GM12872 (cell line): ENCODE measurements at regions not wholly inside any gene's neighbourhood (a gene's known extent, or its start where the extent isn't known, plus 50 kb on each side); places are given as distances from the start of the nearest gene placed in this dataset.

Source experiments
- CTCF ChIP-seq: IDR thresholded peaks from 3 replicates; pipeline ENCODE4 v1.5.1; 2011; ENCODE audit warnings: low read depth, mild to moderate bottlenecking, low read length, moderate library complexity; ENCODE audit not compliant: insufficient read depth

DNA sequence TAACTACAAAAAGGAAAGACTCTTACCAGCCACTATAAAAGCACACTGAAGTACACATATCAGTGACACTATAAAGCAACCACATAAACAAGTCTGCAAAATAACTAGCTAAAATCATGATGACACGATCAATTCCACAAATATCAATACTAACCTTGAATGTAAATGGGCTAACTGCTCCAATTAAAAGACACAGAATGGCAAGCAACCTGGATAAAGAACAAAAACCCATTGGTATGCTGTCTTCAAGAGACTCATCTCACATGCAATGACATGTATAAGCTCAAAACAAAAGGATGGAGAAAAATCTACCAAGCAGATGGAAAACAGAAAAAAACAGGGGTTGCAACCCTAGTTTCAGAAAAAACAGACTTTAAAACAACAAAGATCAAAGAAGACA lies 59.7 kb upstream of the LYPLAL1 start:
- TF ChIP-seq CTCF = no peak

- TF ChIP-seq CTCF = no peak
Measured at GRCh38 chr1:219119839-219120238, 53.8 kb upstream of the LYPLAL1 start.

DNA sequence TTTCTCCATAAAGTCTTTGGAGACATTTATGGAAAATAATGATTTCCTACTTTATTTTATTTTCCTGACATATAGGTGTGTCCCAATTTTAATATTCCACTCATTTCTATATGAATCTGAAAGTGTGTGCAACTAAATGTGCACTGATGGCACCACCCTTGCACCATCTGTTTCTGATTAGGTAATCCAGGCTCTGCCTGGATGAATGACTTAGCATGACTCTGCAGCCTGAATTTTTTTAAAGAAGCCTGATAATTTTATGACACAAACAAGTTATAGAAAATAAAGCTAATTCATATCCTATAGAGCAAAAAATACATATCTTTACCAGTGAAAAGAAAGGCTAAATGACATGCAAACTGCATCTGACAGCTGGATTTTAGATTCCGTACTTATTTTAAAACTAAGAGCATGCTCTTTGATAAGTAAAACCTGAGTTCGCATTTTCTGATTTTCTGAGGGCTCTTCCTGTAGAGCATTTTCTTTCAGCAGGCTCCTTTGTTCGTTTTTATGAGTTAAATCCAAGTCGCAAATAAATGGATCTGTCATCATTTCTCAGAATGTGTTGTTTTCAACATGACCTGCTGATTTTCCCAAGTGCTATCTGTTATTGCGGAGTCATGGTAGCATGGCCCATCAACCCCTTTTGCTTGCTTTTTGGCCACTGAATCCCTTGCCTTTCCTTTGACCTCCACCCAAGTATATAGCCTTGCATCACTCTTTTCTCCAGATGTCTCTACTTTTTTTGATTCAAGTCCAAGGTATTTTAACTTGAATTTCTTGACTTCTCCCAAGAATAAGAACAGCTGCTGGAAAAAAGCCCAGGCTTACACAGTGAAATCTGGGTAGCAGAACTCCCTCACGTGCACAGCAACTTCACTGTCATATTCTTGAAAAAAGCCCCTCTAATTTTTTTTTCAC lies 52.8 kb upstream of the LYPLAL1 start:
- no peak for TF ChIP-seq CTCF

GRCh38 chr1:219121679-219122078 lies 52.0 kb upstream of the LYPLAL1 start:
- no peak for TF ChIP-seq CTCF

DNA sequence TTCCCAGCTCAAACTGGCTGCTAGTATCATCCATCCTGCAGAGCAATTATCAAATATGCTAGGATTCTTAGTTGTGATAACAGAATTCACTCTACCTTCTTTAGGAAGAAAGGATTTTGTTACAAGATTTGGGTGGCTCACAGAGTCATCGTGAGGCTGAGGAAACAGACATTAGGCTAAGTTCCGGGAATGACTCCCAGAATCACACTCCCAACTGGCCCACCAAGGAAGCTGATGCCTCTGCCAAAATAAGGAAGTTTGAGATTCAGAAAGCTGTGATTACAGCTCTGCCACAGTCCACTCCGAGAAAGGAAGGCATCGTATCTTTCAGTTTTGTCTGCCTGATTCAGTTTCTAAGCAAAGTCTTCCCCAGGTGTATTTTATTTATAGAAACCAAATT lies 50.6 kb upstream of the LYPLAL1 start:
- TF ChIP-seq CTCF = no peak
